Fibroblast of pulmonary artery (primary cell): ENCODE measurements at regions not wholly inside any gene's neighbourhood (a gene's known extent, or its start where the extent isn't known, plus 50 kb on each side); places are given as distances from the start of the nearest gene placed in this dataset.

Experiments used
- DNase-seq: peaks from one replicate; pipeline ENCODE4 v3.0.0-alpha.2; 2010; ENCODE audit warnings: low read depth
- H3K4me3 ChIP-seq: replicated peaks from 2 replicates; pipeline ENCODE4 v1.5.1; 2011; ENCODE audit warnings: low read depth, mild to moderate bottlenecking, control low read depth, low read length, moderate library complexity
- CTCF ChIP-seq: IDR thresholded peaks from 2 replicates; pipeline ENCODE4 v1.5.1; 2011; ENCODE audit warnings: mild to moderate bottlenecking, control low read depth, low read length, inconsistent platforms; ENCODE audit errors: missing control alignments

GRCh38 chr6:139706912-139707311, 332.5 kb upstream of the CITED2 start:
- TF ChIP-seq CTCF, result no peak
- DNase-seq, result no peak
- no peak overlapping the region for H3K4me3 ChIP-seq

GRCh38 chr6:139705284-139705683, 330.8 kb upstream of the CITED2 start:
- H3K4me3 ChIP-seq, result no peak overlapping the region
- no peak for TF ChIP-seq CTCF
- DNase-seq, result no peak

- H3K4me3 ChIP-seq, result no peak overlapping the region
- no peak for DNase-seq
- no peak for TF ChIP-seq CTCF
Observed at GRCh38 chr6:139703780-139704179, 329.3 kb upstream of the CITED2 start.

GRCh38 chr6:139702706-139703105, 328.3 kb upstream of the CITED2 start:
- H3K4me3 ChIP-seq, result no peak overlapping the region
- DNase-seq, result no peak
- TF ChIP-seq CTCF, result no peak

- no peak for DNase-seq
- H3K4me3 ChIP-seq, result no peak overlapping the region
- no peak for TF ChIP-seq CTCF
Observed at GRCh38 chr6:139701695-139702094, 327.2 kb upstream of the CITED2 start.

GRCh38 chr6:139701003-139701402, 326.6 kb upstream of the CITED2 start:
- no peak for TF ChIP-seq CTCF
- DNase-seq, result no peak
- no peak overlapping the region for H3K4me3 ChIP-seq

- TF ChIP-seq CTCF, result no peak
- DNase-seq, result no peak
- no peak overlapping the region for H3K4me3 ChIP-seq
Observed at GRCh38 chr6:139699911-139700310, 325.5 kb upstream of the CITED2 start.
